CD14-positive monocyte (primary cell): ENCODE measurements at regions not wholly inside any gene's neighbourhood (a gene's known extent, or its start where the extent isn't known, plus 50 kb on each side); places are given as distances from the start of the nearest gene placed in this dataset.

Experiments
- DNase-seq, 3 donors: peaks; one replicate each; pipeline ENCODE4 v3.0.0-alpha.2; 2011 to 2022
- H2AFZ ChIP-seq: 2 replicates; pipeline ENCODE4 v1.6.0; 2012; ENCODE audit warnings: mild to moderate bottlenecking, low read depth, low read length, inconsistent platforms; ENCODE audit not compliant: insufficient read depth, poor library complexity, severe bottlenecking
- H3K27ac ChIP-seq, 2 donors: 1 replicate in 1 of 2; 2 replicates in 1 of 2; pipeline ENCODE4 v1.5.1; 2012 to 2013; ENCODE audit warnings: low read length in 2 of 2, control low read depth in 1 of 2, inconsistent platforms in 1 of 2, low read depth in 1 of 2, mild to moderate bottlenecking in 1 of 2
- H3K27me3 ChIP-seq, 2 donors: one replicate each; pipeline versions ENCODE4 v1.6.0 to v1.6.1; 2011 to 2013; ENCODE audit warnings: low read length in 2 of 2; ENCODE audit not compliant: control insufficient read depth in 2 of 2, insufficient read depth in 2 of 2
- H3K36me3 ChIP-seq, 2 donors: replicated peaks in 1 of 2; 1 replicate in 1 of 2; 2 replicates in 1 of 2; pipeline versions ENCODE4 v1.5.1 to v1.6.1; 2012 to 2013; ENCODE audit warnings: low read length in 2 of 2, control low read depth in 1 of 2, inconsistent platforms in 1 of 2, mild to moderate bottlenecking in 1 of 2; ENCODE audit not compliant: insufficient read depth in 2 of 2, control insufficient read depth in 1 of 2
- H3K4me1 ChIP-seq, 2 donors: 1 replicate in 1 of 2; 2 replicates in 1 of 2; pipeline versions ENCODE4 v1.5.1 to v1.6.1; 2012 to 2013; ENCODE audit warnings: low read length in 2 of 2, control low read depth in 1 of 2, inconsistent platforms in 1 of 2, mild to moderate bottlenecking in 1 of 2, moderate library complexity in 1 of 2; ENCODE audit not compliant: insufficient read depth in 2 of 2, control insufficient read depth in 1 of 2
- H3K4me2 ChIP-seq: replicated peaks from 2 replicates; pipeline ENCODE3; 2012; ENCODE audit warnings: low read length, moderate library complexity, mild to moderate bottlenecking; ENCODE audit not compliant: poor library complexity, severe bottlenecking; ENCODE audit errors: extremely low read depth
- H3K4me3 ChIP-seq, 3 experiments: fragments of 200-600 bp in 1 of 3; sonication (generic) in 1 of 3; replicated peaks in 1 of 3; 1 replicate in 2 of 3; 2 replicates in 1 of 3; pipeline ENCODE4 v1.5.1; 2011 to 2013; ENCODE audit warnings: low read length in 3 of 3, mild to moderate bottlenecking in 3 of 3, control low read depth in 2 of 3, low read depth in 2 of 3, inconsistent platforms in 1 of 3, moderate library complexity in 1 of 3
- H3K79me2 ChIP-seq: 2 replicates; pipeline ENCODE4 v1.6.0; 2012; ENCODE audit warnings: mild to moderate bottlenecking, control low read depth, inconsistent platforms, low read length, moderate library complexity; ENCODE audit not compliant: insufficient read depth
- H3K9ac ChIP-seq: 2 replicates; pipeline ENCODE4 v1.6.0; 2017; ENCODE audit warnings: low read length, mild to moderate bottlenecking; ENCODE audit not compliant: insufficient read depth, poor library complexity, severe bottlenecking
- H3K9me3 ChIP-seq, 2 donors: replicated peaks in 1 of 2; 1 replicate in 1 of 2; 2 replicates in 1 of 2; pipeline versions ENCODE4 v1.5.1 to v1.6.1; 2012 to 2013; ENCODE audit warnings: low read length in 2 of 2, control low read depth in 1 of 2; ENCODE audit not compliant: control insufficient read depth in 1 of 2, insufficient read depth in 1 of 2
- H4K20me1 ChIP-seq: 2 replicates; pipeline ENCODE4 v1.6.0; 2012; ENCODE audit warnings: mild to moderate bottlenecking, low read length, control low read depth, moderate library complexity; ENCODE audit not compliant: insufficient read depth
- H3K27ac Mint-ChIP-seq, 7 donors: one replicate each; pipeline ENCODE4 v1.8.0; 2020; ENCODE audit warnings: mild to moderate bottlenecking in 7 of 7, mixed read lengths in 7 of 7, moderate library complexity in 6 of 7, inconsistent platforms in 2 of 7
- H3K27me3 Mint-ChIP-seq, 3 donors: one replicate each; pipeline ENCODE4 v1.8.0; 2021 to 2022; ENCODE audit warnings: low read depth in 3 of 3, mild to moderate bottlenecking in 3 of 3, mixed read lengths in 3 of 3, moderate library complexity in 3 of 3, inconsistent platforms in 1 of 3
- H3K36me3 Mint-ChIP-seq, 2 donors: one replicate each; pipeline ENCODE4 v1.8.0; 2020; ENCODE audit warnings: mixed read lengths in 2 of 2, inconsistent platforms in 1 of 2, mild to moderate bottlenecking in 1 of 2
- H3K4me1 Mint-ChIP-seq: one replicate; pipeline ENCODE4 v1.8.0; 2020; ENCODE audit warnings: mild to moderate bottlenecking, mixed read lengths
- H3K4me3 Mint-ChIP-seq, 2 donors: one replicate each; pipeline ENCODE4 v1.8.0; 2020; ENCODE audit warnings: mild to moderate bottlenecking in 2 of 2, mixed read lengths in 2 of 2, moderate library complexity in 1 of 2
- H3K9me3 Mint-ChIP-seq, 7 donors: one replicate each; pipeline ENCODE4 v1.8.0; 2020 to 2022; ENCODE audit warnings: mixed read lengths in 7 of 7, mild to moderate bottlenecking in 6 of 7, moderate library complexity in 6 of 7, inconsistent platforms in 2 of 7
- WGBS: methylation state at CpG from one replicate; pipeline ENCODE4 v1.1.5; 2013; ENCODE audit warnings: missing lambda C conversion rate; ENCODE audit not compliant: insufficient coverage; 5-methylcytosine and 5-hydroxymethylcytosine counted together
- intact Hi-C, 2 donors: fragments of 100-400 bp; cut with micrococcal nuclease; formaldehyde crosslinking; loops; one replicate each; pipeline versions ENCODE4 v1.15.0 to v1.15.1; 2023
- TF ChIP-seq, protein P1 (sequence below): fragments of 200-600 bp; IDR thresholded peaks from one replicate; pipeline ENCODE4 v1.8.0; 2022; ENCODE audit warnings: antibody characterized with exemption, mild to moderate bottlenecking

DNA sequence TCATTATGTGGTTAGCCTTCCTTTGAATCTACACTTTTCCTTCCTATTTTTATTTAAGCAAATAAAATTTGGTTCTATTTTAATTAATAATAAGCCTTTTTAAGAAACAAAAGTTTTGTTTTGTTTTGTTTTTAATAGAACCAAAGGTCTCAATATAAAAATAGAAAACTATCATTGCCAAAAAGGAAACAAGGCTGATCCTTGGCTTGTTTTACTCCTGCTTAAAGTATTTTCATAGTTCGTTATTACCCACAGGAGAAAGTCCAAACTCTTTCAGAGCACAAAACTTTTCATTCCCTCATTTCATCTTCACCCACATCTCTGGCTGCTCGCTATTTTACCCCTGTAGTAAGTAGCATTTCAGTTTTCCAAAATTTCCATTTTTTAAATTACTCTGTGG is 374.8 kb downstream of the SEMA3D start:
- H3K27ac Mint-ChIP-seq, result no peak overlapping the region
- Histone ChIP-seq H3K9me3 (no peaks in the 10 kb centered on the region), H3K4me3 (no peak overlapping the region), H3K27ac (no peak overlapping the region), H2AFZ (no peak overlapping the region), H3K4me1 (no peaks in the 10 kb centered on the region), H3K4me2 (no peak overlapping the region), H3K36me3 (no peaks in the 10 kb centered on the region), H3K9ac (no peak overlapping the region), H3K27me3 (no peaks in the 10 kb centered on the region), H3K79me2 (no peaks in the 10 kb centered on the region), H4K20me1 (no peaks in the 10 kb centered on the region)
- intact Hi-C loops, result no loop called here
- H3K9me3 Mint-ChIP-seq, result peaks cover 0 to 3% (median 0%) of the 10 kb centered on the region in 7 donors
- TF ChIP-seq, protein P1, sequence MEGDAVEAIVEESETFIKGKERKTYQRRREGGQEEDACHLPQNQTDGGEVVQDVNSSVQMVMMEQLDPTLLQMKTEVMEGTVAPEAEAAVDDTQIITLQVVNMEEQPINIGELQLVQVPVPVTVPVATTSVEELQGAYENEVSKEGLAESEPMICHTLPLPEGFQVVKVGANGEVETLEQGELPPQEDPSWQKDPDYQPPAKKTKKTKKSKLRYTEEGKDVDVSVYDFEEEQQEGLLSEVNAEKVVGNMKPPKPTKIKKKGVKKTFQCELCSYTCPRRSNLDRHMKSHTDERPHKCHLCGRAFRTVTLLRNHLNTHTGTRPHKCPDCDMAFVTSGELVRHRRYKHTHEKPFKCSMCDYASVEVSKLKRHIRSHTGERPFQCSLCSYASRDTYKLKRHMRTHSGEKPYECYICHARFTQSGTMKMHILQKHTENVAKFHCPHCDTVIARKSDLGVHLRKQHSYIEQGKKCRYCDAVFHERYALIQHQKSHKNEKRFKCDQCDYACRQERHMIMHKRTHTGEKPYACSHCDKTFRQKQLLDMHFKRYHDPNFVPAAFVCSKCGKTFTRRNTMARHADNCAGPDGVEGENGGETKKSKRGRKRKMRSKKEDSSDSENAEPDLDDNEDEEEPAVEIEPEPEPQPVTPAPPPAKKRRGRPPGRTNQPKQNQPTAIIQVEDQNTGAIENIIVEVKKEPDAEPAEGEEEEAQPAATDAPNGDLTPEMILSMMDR, result no peak
- no peak for DNase-seq
- H3K4me3 Mint-ChIP-seq, result no peak overlapping the region
- H3K36me3 Mint-ChIP-seq, result no peaks in the 10 kb centered on the region
- H3K4me1 Mint-ChIP-seq, result no peaks in the 10 kb centered on the region
- no CpG with 5 or more reads among the region's 2 CpGs for WGBS
- no peaks in the 10 kb centered on the region for H3K27me3 Mint-ChIP-seq

DNA sequence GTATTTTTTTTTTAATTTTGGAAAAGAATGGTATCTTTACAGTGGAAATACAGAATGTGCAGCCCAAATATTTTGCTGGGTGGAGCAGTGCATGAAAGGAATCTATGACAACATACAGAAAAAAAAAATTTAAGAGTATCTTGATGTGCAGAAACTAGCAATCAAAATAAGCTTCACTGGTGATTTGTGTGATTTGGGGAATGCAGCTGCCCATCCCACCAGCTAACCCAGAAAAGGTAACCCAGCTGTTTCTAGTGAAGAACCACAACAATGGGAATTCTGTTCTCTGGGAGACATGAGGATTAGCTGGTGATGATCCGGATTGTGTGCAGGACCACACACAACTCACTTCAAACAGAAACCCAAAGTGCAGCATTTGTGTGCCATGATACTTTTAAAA is 375.5 kb downstream of the SEMA3D start:
- Histone ChIP-seq H2AFZ (no peak overlapping the region), H3K4me3 (no peak overlapping the region), H3K27ac (no peak overlapping the region), H3K4me1 (no peaks in the 10 kb centered on the region), H3K27me3 (no peaks in the 10 kb centered on the region), H3K9me3 (no peaks in the 10 kb centered on the region), H3K4me2 (no peak overlapping the region), H3K36me3 (no peaks in the 10 kb centered on the region), H3K79me2 (no peaks in the 10 kb centered on the region), H3K9ac (no peak overlapping the region), H4K20me1 (no peaks in the 10 kb centered on the region)
- Mint-ChIP-seq H3K9me3 (peaks cover 0 to 2% (median 0%) of the 10 kb centered on the region in 7 donors), H3K4me1 (no peaks in the 10 kb centered on the region), H3K27me3 (no peaks in the 10 kb centered on the region), H3K4me3 (no peak overlapping the region), H3K36me3 (no peaks in the 10 kb centered on the region), H3K27ac (no peak overlapping the region)
- TF ChIP-seq, protein P1, result no peak
- intact Hi-C loops, result no loop called here
- no peak for DNase-seq
- WGBS, result no CpG with 5 or more reads among the region's 1 CpG
